ENCODE measurements at regions not wholly inside any gene's neighbourhood (a gene's known extent, or its start where the extent isn't known, plus 50 kb on each side); places are given as distances from the start of the nearest gene placed in this dataset.

DNA sequence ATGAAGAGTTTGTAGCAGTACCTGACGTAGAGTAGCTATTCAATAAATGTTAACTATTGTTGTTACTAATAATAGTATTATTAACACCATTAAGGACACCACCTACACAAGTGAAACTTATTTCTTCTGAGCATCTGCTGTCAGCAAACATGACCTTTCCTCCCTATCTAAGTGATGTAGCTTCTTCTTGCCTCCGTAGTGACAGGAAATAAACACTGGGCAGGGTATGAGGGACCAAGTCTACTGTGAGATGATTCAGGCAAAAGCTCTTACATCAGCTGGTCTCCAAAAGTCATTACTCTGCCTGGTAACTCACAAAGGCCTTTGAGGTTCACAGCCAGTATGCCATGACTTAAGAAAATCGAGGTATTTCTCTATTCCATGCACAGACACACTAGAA, 750.5 kb downstream of the CPS1 start:
- TF ChIP-seq POLR2A (IDR thresholded peaks at IDR 0.05; ENCODE audit: low read length) (no peak), GATA1 (IDR thresholded peaks at IDR 0.05; ENCODE audit: low read depth, low read length) (no peak)
